ENCODE measurements at regions not wholly inside any gene's neighbourhood (a gene's known extent, or its start where the extent isn't known, plus 50 kb on each side); places are given as distances from the start of the nearest gene placed in this dataset.

GRCh38 chr1:50257029-50257428, 148.3 kb downstream of the ELAVL4 start:
- DNase-seq (ENCODE audit: low read depth): no peak
- no peak overlapping the region for H3K4me3 ChIP-seq (ENCODE audit: low read length)
- TF ChIP-seq CTCF (conservative IDR thresholded peaks at IDR 0.05; ENCODE audit: low read depth, low read length): no peak
